ENCODE measurements at regions not wholly inside any gene's neighbourhood (a gene's known extent, or its start where the extent isn't known, plus 50 kb on each side); places are given as distances from the start of the nearest gene placed in this dataset.
A peak's percentile ranks its signal among the peaks of the same experiment; 100 is the strongest.

DNA sequence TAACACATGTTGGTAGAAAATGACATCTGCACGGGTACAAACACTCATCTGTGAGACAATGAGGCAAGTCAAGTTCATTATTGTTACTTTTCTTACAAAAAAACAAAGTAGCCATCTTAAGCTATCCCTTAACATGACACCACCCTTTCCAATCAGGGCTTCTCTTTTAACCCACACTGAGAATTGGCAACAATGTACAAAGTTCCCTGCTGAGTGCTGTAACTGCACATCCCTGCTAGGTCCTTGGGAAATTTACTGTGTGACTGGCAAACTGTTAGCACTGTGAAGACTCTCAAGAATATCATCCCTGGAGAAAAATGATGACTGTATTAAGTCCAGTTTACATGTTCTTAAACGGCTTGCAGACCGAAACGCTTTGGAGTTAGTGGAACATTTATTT is 185.8 kb upstream of the PLD5 start:
- H2AFZ ChIP-seq (ENCODE audit: low read length) = no peak overlapping the region
- H3K4ac ChIP-seq (ENCODE audit: low read length) = no peak overlapping the region
- no peak overlapping the region for H3K18ac ChIP-seq (ENCODE audit: low read length)
- H3K4me2 ChIP-seq (ENCODE audit: insufficient read depth, low read length, poor library complexity, severe bottlenecking) = no peak overlapping the region
- no peak overlapping the region for H3K4me3 ChIP-seq (ENCODE audit: low read length in 2 of 2)
- H3K9ac ChIP-seq (ENCODE audit: low read depth, low read length, poor library complexity) = no peak overlapping the region
- no peak overlapping the region for H3K27ac ChIP-seq (replicated peaks; ENCODE audit: low read length)
- H2BK5ac ChIP-seq (ENCODE audit: low read length) = no peak overlapping the region
- H4K91ac ChIP-seq (ENCODE audit: low read depth, low read length, poor library complexity) = no peak overlapping the region
- no peak overlapping the region for H4K8ac ChIP-seq (ENCODE audit: low read depth, low read length)
- H3K27me3 ChIP-seq (ENCODE audit: control insufficient read depth in 3 of 3, insufficient read depth in 3 of 3, low read depth in 1 of 3, low read length in 3 of 3) = no peaks in the 10 kb centered on the region
- H3K9me3 ChIP-seq (replicated peaks in 1 of 2; ENCODE audit: control insufficient read depth in 2 of 2, insufficient read depth in 1 of 2, low read depth in 1 of 2, low read length in 2 of 2) = no peaks in the 10 kb centered on the region
- no peak for DNase-seq (ENCODE audit: low spot score)
- H2BK120ac ChIP-seq (ENCODE audit: low read depth, low read length) = no peak overlapping the region
- no peaks in the 10 kb centered on the region for H3K79me1 ChIP-seq (ENCODE audit: low read depth, low read length)
- no peak overlapping the region for H2BK15ac ChIP-seq (ENCODE audit: low read length)
- no peaks in the 10 kb centered on the region for H3K4me1 ChIP-seq (ENCODE audit: control insufficient read depth in 2 of 2, insufficient read depth in 1 of 2, low read depth in 1 of 2, low read length in 2 of 2)
- H3K36me3 ChIP-seq (replicated peaks in 1 of 2; ENCODE audit: control insufficient read depth in 2 of 2, insufficient read depth in 2 of 2, low read length in 2 of 2) = no peaks in the 10 kb centered on the region
- H3K14ac ChIP-seq (ENCODE audit: low read length) = no peak overlapping the region
- no CpG with 5 or more reads among the region's 4 CpGs for WGBS, 2 donors (ENCODE audit: extremely low coverage in 2 of 2, insufficient read length in 2 of 2, insufficient replicate concordance in 1 of 2)
- no peak overlapping the region for H3K23ac ChIP-seq (ENCODE audit: low read depth, low read length, poor library complexity)
- H2AK5ac ChIP-seq (ENCODE audit: low read depth, low read length) = no peak overlapping the region
- H2BK12ac ChIP-seq (ENCODE audit: low read length) = no peak overlapping the region

- no peak overlapping the region for H2BK120ac ChIP-seq (ENCODE audit: low read depth, low read length)
- WGBS, 2 donors (ENCODE audit: extremely low coverage in 2 of 2, insufficient read length in 2 of 2, insufficient replicate concordance in 1 of 2) = no CpG with 5 or more reads among the region's 2 CpGs
- no peaks in the 10 kb centered on the region for H3K4me1 ChIP-seq (ENCODE audit: control insufficient read depth in 2 of 2, insufficient read depth in 1 of 2, low read depth in 1 of 2, low read length in 2 of 2)
- no peak overlapping the region for H2AK5ac ChIP-seq (ENCODE audit: low read depth, low read length)
- H3K18ac ChIP-seq (ENCODE audit: low read length) = no peak overlapping the region
- H3K9me3 ChIP-seq (replicated peaks in 1 of 2; ENCODE audit: control insufficient read depth in 2 of 2, insufficient read depth in 1 of 2, low read depth in 1 of 2, low read length in 2 of 2) = no peaks in the 10 kb centered on the region
- no peak overlapping the region for H3K23ac ChIP-seq (ENCODE audit: low read depth, low read length, poor library complexity)
- H2AFZ ChIP-seq (ENCODE audit: low read length) = no peak overlapping the region
- no peak overlapping the region for H3K9ac ChIP-seq (ENCODE audit: low read depth, low read length, poor library complexity)
- no peak overlapping the region for H4K91ac ChIP-seq (ENCODE audit: low read depth, low read length, poor library complexity)
- no peak overlapping the region for H2BK15ac ChIP-seq (ENCODE audit: low read length)
- no peak overlapping the region for H2BK12ac ChIP-seq (ENCODE audit: low read length)
- no peak overlapping the region for H3K14ac ChIP-seq (ENCODE audit: low read length)
- H3K36me3 ChIP-seq (replicated peaks in 1 of 2; ENCODE audit: control insufficient read depth in 2 of 2, insufficient read depth in 2 of 2, low read length in 2 of 2) = no peaks in the 10 kb centered on the region
- no peak overlapping the region for H3K4me2 ChIP-seq (ENCODE audit: insufficient read depth, low read length, poor library complexity, severe bottlenecking)
- H3K4me3 ChIP-seq (ENCODE audit: low read length in 2 of 2) = no peak overlapping the region
- H4K8ac ChIP-seq (ENCODE audit: low read depth, low read length) = no peak overlapping the region
- H3K4ac ChIP-seq (ENCODE audit: low read length) = no peak overlapping the region
- no peaks in the 10 kb centered on the region for H3K27me3 ChIP-seq (ENCODE audit: control insufficient read depth in 3 of 3, insufficient read depth in 3 of 3, low read depth in 1 of 3, low read length in 3 of 3)
- no peaks in the 10 kb centered on the region for H3K79me1 ChIP-seq (ENCODE audit: low read depth, low read length)
- H3K27ac ChIP-seq (replicated peaks; ENCODE audit: low read length) = no peak overlapping the region
- DNase-seq (ENCODE audit: low spot score) = no peak
- no peak overlapping the region for H2BK5ac ChIP-seq (ENCODE audit: low read length)
These were observed 179.0 kb upstream of the PLD5 start for GRCh38 chr1:242703467-242703866.

GRCh38 chr1:242692988-242693387 is 168.5 kb upstream of the PLD5 start:
- Histone ChIP-seq H3K79me1 (ENCODE audit: low read depth, low read length) (no peaks in the 10 kb centered on the region), H2AK5ac (ENCODE audit: low read depth, low read length) (no peak overlapping the region), H3K4me1 (ENCODE audit: control insufficient read depth in 2 of 2, insufficient read depth in 1 of 2, low read depth in 1 of 2, low read length in 2 of 2) (peaks cover 0 to 7% of the 10 kb centered on the region in 2 donors), H3K23ac (ENCODE audit: low read depth, low read length, poor library complexity) (no peak overlapping the region), H3K4me2 (ENCODE audit: insufficient read depth, low read length, poor library complexity, severe bottlenecking) (no peak overlapping the region), H3K27me3 (ENCODE audit: control insufficient read depth in 3 of 3, insufficient read depth in 3 of 3, low read depth in 1 of 3, low read length in 3 of 3) (no peaks in the 10 kb centered on the region), H3K9ac (ENCODE audit: low read depth, low read length, poor library complexity) (no peak overlapping the region), H2AFZ (ENCODE audit: low read length) (no peak overlapping the region), H4K8ac (ENCODE audit: low read depth, low read length) (no peak overlapping the region), H3K27ac (replicated peaks; ENCODE audit: low read length) (no peak overlapping the region), H4K91ac (ENCODE audit: low read depth, low read length, poor library complexity) (no peak overlapping the region), H2BK15ac (ENCODE audit: low read length) (no peak overlapping the region), H3K36me3 (replicated peaks in 1 of 2; ENCODE audit: control insufficient read depth in 2 of 2, insufficient read depth in 2 of 2, low read length in 2 of 2) (no peaks in the 10 kb centered on the region), H3K4ac (ENCODE audit: low read length) (no peak overlapping the region), H2BK5ac (ENCODE audit: low read length) (no peak overlapping the region), H3K4me3 (ENCODE audit: low read length in 2 of 2) (no peak overlapping the region), H3K18ac (ENCODE audit: low read length) (no peak overlapping the region), H2BK120ac (ENCODE audit: low read depth, low read length) (no peak overlapping the region), H3K14ac (ENCODE audit: low read length) (no peak overlapping the region), H2BK12ac (ENCODE audit: low read length) (no peak overlapping the region), H3K9me3 (replicated peaks in 1 of 2; ENCODE audit: control insufficient read depth in 2 of 2, insufficient read depth in 1 of 2, low read depth in 1 of 2, low read length in 2 of 2) (no peaks in the 10 kb centered on the region)
- no peak for DNase-seq (ENCODE audit: low spot score)
- no CpG with 5 or more reads among the region's 2 CpGs for WGBS, 2 donors (ENCODE audit: extremely low coverage in 2 of 2, insufficient read length in 2 of 2, insufficient replicate concordance in 1 of 2)

DNA sequence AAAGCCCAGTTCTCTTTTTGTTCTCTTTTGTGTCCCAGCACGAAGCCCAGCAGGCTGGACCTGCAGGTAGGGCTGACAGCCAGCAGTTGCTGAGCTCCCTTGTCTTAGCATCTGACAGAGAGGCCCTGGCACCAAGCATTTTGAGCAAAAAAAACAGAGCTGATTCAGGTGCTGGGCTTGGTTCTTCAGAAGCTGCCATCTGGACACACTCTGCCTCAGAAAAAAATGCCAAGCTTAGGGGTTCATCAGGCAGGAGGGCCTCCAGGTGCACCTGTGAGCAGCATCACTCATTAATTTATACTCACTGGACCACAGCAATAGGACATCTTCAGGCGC is 167.1 kb upstream of the PLD5 start:
- WGBS, 2 donors (ENCODE audit: extremely low coverage in 2 of 2, insufficient read length in 2 of 2, insufficient replicate concordance in 1 of 2) = no CpG with 5 or more reads among the region's 2 CpGs
- no peak overlapping the region for H3K27ac ChIP-seq (replicated peaks; ENCODE audit: low read length)
- no peak overlapping the region for H3K18ac ChIP-seq (ENCODE audit: low read length)
- no peaks in the 10 kb centered on the region for H3K36me3 ChIP-seq (replicated peaks in 1 of 2; ENCODE audit: control insufficient read depth in 2 of 2, insufficient read depth in 2 of 2, low read length in 2 of 2)
- no peak overlapping the region for H2BK5ac ChIP-seq (ENCODE audit: low read length)
- H3K4ac ChIP-seq (ENCODE audit: low read length) = no peak overlapping the region
- H3K4me2 ChIP-seq (ENCODE audit: insufficient read depth, low read length, poor library complexity, severe bottlenecking) = no peak overlapping the region
- H4K8ac ChIP-seq (ENCODE audit: low read depth, low read length) = no peak overlapping the region
- no peak overlapping the region for H3K23ac ChIP-seq (ENCODE audit: low read depth, low read length, poor library complexity)
- H2BK12ac ChIP-seq (ENCODE audit: low read length) = no peak overlapping the region
- no peak overlapping the region for H2BK15ac ChIP-seq (ENCODE audit: low read length)
- peaks cover 0 to 7% of the 10 kb centered on the region in 2 donors for H3K4me1 ChIP-seq (ENCODE audit: control insufficient read depth in 2 of 2, insufficient read depth in 1 of 2, low read depth in 1 of 2, low read length in 2 of 2)
- H3K4me3 ChIP-seq (ENCODE audit: low read length in 2 of 2) = no peak overlapping the region
- peak overlapping the region; percentile 10 for H2AFZ ChIP-seq (ENCODE audit: low read length)
- DNase-seq (ENCODE audit: low spot score) = no peak
- H3K9me3 ChIP-seq (replicated peaks in 1 of 2; ENCODE audit: control insufficient read depth in 2 of 2, insufficient read depth in 1 of 2, low read depth in 1 of 2, low read length in 2 of 2) = no peaks in the 10 kb centered on the region
- no peak overlapping the region for H3K9ac ChIP-seq (ENCODE audit: low read depth, low read length, poor library complexity)
- H3K14ac ChIP-seq (ENCODE audit: low read length) = no peak overlapping the region
- H3K79me1 ChIP-seq (ENCODE audit: low read depth, low read length) = no peaks in the 10 kb centered on the region
- no peaks in the 10 kb centered on the region for H3K27me3 ChIP-seq (ENCODE audit: control insufficient read depth in 3 of 3, insufficient read depth in 3 of 3, low read depth in 1 of 3, low read length in 3 of 3)
- no peak overlapping the region for H2AK5ac ChIP-seq (ENCODE audit: low read depth, low read length)
- no peak overlapping the region for H2BK120ac ChIP-seq (ENCODE audit: low read depth, low read length)
- H4K91ac ChIP-seq (ENCODE audit: low read depth, low read length, poor library complexity) = no peak overlapping the region
